ENCODE measurements at regions not wholly inside any gene's neighbourhood (a gene's known extent, or its start where the extent isn't known, plus 50 kb on each side); places are given as distances from the start of the nearest gene placed in this dataset.

GRCh38 chr13:55538424-55538823 is 1602.3 kb upstream of the PRR20A start:
- TF ChIP-seq, protein P1, sequence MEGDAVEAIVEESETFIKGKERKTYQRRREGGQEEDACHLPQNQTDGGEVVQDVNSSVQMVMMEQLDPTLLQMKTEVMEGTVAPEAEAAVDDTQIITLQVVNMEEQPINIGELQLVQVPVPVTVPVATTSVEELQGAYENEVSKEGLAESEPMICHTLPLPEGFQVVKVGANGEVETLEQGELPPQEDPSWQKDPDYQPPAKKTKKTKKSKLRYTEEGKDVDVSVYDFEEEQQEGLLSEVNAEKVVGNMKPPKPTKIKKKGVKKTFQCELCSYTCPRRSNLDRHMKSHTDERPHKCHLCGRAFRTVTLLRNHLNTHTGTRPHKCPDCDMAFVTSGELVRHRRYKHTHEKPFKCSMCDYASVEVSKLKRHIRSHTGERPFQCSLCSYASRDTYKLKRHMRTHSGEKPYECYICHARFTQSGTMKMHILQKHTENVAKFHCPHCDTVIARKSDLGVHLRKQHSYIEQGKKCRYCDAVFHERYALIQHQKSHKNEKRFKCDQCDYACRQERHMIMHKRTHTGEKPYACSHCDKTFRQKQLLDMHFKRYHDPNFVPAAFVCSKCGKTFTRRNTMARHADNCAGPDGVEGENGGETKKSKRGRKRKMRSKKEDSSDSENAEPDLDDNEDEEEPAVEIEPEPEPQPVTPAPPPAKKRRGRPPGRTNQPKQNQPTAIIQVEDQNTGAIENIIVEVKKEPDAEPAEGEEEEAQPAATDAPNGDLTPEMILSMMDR (IDR thresholded peaks at IDR 0.05), result no peak
- TF ChIP-seq ZNF232 (CRISPR knock-in tag; IDR thresholded peaks at IDR 0.05) (no peak), TP53 (CRISPR knock-in tag; IDR thresholded peaks at IDR 0.05) (no peak)
